SU-DHL-6 (cell line): ENCODE measurements at regions not wholly inside any gene's neighbourhood (a gene's known extent, or its start where the extent isn't known, plus 50 kb on each side); places are given as distances from the start of the nearest gene placed in this dataset.

ENCODE experiments used
- CTCF ChIP-seq: fragments of 200-600 bp; sonication (generic); IDR thresholded peaks from one replicate; pipeline ENCODE4 v1.5.1; 2017; ENCODE audit warnings: antibody characterized with exemption, mild to moderate bottlenecking, low read length, moderate library complexity; ENCODE audit not compliant: insufficient read depth, poor library complexity, severe bottlenecking
- EZH2phosphoT487 ChIP-seq: fragments of 200-600 bp; sonication (generic), shearing (Covaris generic); conservative IDR thresholded peaks from 2 replicates; pipeline ENCODE4 v1.6.1; 2018; ENCODE audit warnings: mild to moderate bottlenecking, antibody characterized with exemption, low read length, moderate library complexity, mixed read lengths

GRCh38 chr12:87254381-87255030 lies 774.7 kb downstream of the C12orf50 start:
- TF ChIP-seq CTCF: no peak
- TF ChIP-seq EZH2phosphoT487: no peak
